H1 (cell line): ENCODE measurements at regions not wholly inside any gene's neighbourhood (a gene's known extent, or its start where the extent isn't known, plus 50 kb on each side); places are given as distances from the start of the nearest gene placed in this dataset.

ENCODE experiments used
- CTCF ChIA-PET: fragments of 300-600 bp; sonication (Branson Sonifier 250); formaldehyde crosslinking; loops from one replicate; lab custom pipeline; 2021; ENCODE audit not compliant: partially characterized antibody; lab: Charles Lee
- POLR2A ChIA-PET: fragments of 300-600 bp; sonication (Branson Sonifier 250); formaldehyde crosslinking; loops from one replicate; lab custom pipeline; 2021; ENCODE audit warnings: inconsistent platforms; ENCODE audit not compliant: partially characterized antibody; lab: Charles Lee
- DNase-seq, 2 experiments: peaks; one replicate each; pipeline versions ENCODE4 v3.0.0 to v3.0.0-alpha.2; 2010 to 2022; ENCODE audit warnings: low spot score in 2 of 2, low read depth in 1 of 2, mixed read lengths in 1 of 2
- FAIRE-seq: peaks from 2 replicates; lab custom pipeline; 2011; peaks lifted over from hg19 to GRCh38; lab: Jason Lieb, UNC
- H2AFZ ChIP-seq: 2 replicates; pipeline ENCODE4 v1.8.1; 2012; ENCODE audit warnings: low read length, inconsistent platforms
- H2AK5ac ChIP-seq: 2 replicates; pipeline ENCODE4 v1.6.1; 2013; ENCODE audit warnings: low read depth, low read length
- H2BK120ac ChIP-seq: replicated peaks from 2 replicates; pipeline ENCODE3; 2013; ENCODE audit warnings: low read depth, low read length, inconsistent platforms
- H2BK12ac ChIP-seq: 2 replicates; pipeline ENCODE4 v1.6.1; 2013; ENCODE audit warnings: low read depth, low read length
- H2BK15ac ChIP-seq: 2 replicates; pipeline ENCODE4 v1.6.1; 2013; ENCODE audit warnings: low read length
- H2BK20ac ChIP-seq: 2 replicates; pipeline ENCODE4 v1.6.1; 2013; ENCODE audit warnings: low read length
- H2BK5ac ChIP-seq: 2 replicates; pipeline ENCODE4 v1.6.1; 2013; ENCODE audit warnings: low read depth, low read length
- H3K14ac ChIP-seq: 2 replicates; pipeline ENCODE4 v1.6.1; 2013; ENCODE audit warnings: inconsistent platforms; ENCODE audit not compliant: insufficient read length
- H3K18ac ChIP-seq: 2 replicates; pipeline ENCODE4 v1.6.1; 2013; ENCODE audit warnings: low read length; ENCODE audit errors: extremely low read depth
- H3K23ac ChIP-seq: 2 replicates; pipeline ENCODE4 v1.6.1; 2013; ENCODE audit warnings: inconsistent platforms; ENCODE audit not compliant: insufficient read length
- H3K23me2 ChIP-seq: 2 replicates; pipeline ENCODE4 v1.6.1; 2013; ENCODE audit warnings: low read depth, low read length
- H3K27ac ChIP-seq: 2 replicates; pipeline ENCODE4 v1.6.1; 2011; ENCODE audit warnings: low read depth, low read length, inconsistent platforms
- H3K27me3 ChIP-seq, 4 experiments: replicated peaks in 1 of 4; 1 replicate in 1 of 4; 2 replicates in 3 of 4; pipeline versions ENCODE4 v1.6.1 to v1.8.1; 2011 to 2013; ENCODE audit warnings: low read length in 3 of 4, mild to moderate bottlenecking in 3 of 4, inconsistent platforms in 2 of 4, mixed read lengths in 2 of 4, moderate library complexity in 1 of 4; ENCODE audit not compliant: control insufficient read depth in 3 of 4, insufficient read depth in 3 of 4; ENCODE audit errors: extremely low read depth in 1 of 4
- H3K36me3 ChIP-seq, 4 experiments: 2 replicates each; pipeline versions ENCODE4 v1.6.1 to v1.8.1; 2011 to 2013; ENCODE audit warnings: mild to moderate bottlenecking in 4 of 4, low read length in 3 of 4, moderate library complexity in 2 of 4, control low read depth in 1 of 4, inconsistent platforms in 1 of 4; ENCODE audit not compliant: insufficient read depth in 4 of 4, control insufficient read depth in 2 of 4
- H3K4ac ChIP-seq: replicated peaks from 2 replicates; pipeline ENCODE3; 2013; ENCODE audit warnings: low read length, low read depth, mixed read lengths, inconsistent platforms; ENCODE audit not compliant: insufficient read length
- H3K4me1 ChIP-seq, 4 experiments: replicated peaks in 1 of 4; 1 replicate in 1 of 4; 2 replicates in 3 of 4; pipeline versions ENCODE4 v1.6.1 to v1.8.1; 2011 to 2013; ENCODE audit warnings: low read length in 3 of 4, inconsistent platforms in 2 of 4, mixed read lengths in 1 of 4; ENCODE audit not compliant: insufficient read depth in 4 of 4, control insufficient read depth in 3 of 4
- H3K4me2 ChIP-seq, 2 experiments: 2 replicates each; pipeline versions ENCODE4 v1.6.1 to v1.8.1; 2011 to 2013; ENCODE audit warnings: low read depth in 2 of 2, low read length in 2 of 2, control low read depth in 1 of 2, inconsistent platforms in 1 of 2, mild to moderate bottlenecking in 1 of 2; ENCODE audit not compliant: insufficient read depth in 1 of 2
- H3K4me3 ChIP-seq, 4 experiments: fragments of 200-600, 300-600 bp in 1 of 4; sonication (generic), shearing (Covaris generic), sonication (Bioruptor Twin) in 1 of 4; 2 replicates each; pipeline versions ENCODE4 v1.5.1 to v1.8.1; 2011 to 2016; ENCODE audit warnings: low read length in 4 of 4, low read depth in 3 of 4, control low read depth in 2 of 4, inconsistent platforms in 2 of 4, mild to moderate bottlenecking in 2 of 4, mixed read lengths in 1 of 4, moderate library complexity in 1 of 4; ENCODE audit not compliant: insufficient read depth in 2 of 4; ENCODE audit errors: extremely low read depth in 1 of 4
- H3K56ac ChIP-seq: replicated peaks from 2 replicates; pipeline ENCODE3; 2013; ENCODE audit warnings: low read depth, mild to moderate bottlenecking, mixed read lengths, low read length, inconsistent platforms; ENCODE audit not compliant: insufficient read length
- H3K79me1 ChIP-seq: 2 replicates; pipeline ENCODE4 v1.6.1; 2013; ENCODE audit warnings: low read depth, low read length, control low read depth
- H3K79me2 ChIP-seq, 2 experiments: 2 replicates each; pipeline versions ENCODE4 v1.6.1 to v1.8.1; 2012 to 2013; ENCODE audit warnings: low read length in 2 of 2, mild to moderate bottlenecking in 2 of 2, inconsistent platforms in 1 of 2; ENCODE audit not compliant: insufficient read depth in 2 of 2, control insufficient read depth in 1 of 2
- H3K9ac ChIP-seq, 4 experiments: replicated peaks in 1 of 4; 1 replicate in 1 of 4; 2 replicates in 3 of 4; pipeline versions ENCODE4 v1.6.1 to v1.8.1; 2011 to 2013; ENCODE audit warnings: low read depth in 3 of 4, low read length in 3 of 4, control low read depth in 2 of 4, mild to moderate bottlenecking in 2 of 4, moderate library complexity in 2 of 4, inconsistent platforms in 1 of 4; ENCODE audit errors: extremely low read depth in 1 of 4
- H3K9me3 ChIP-seq, 2 experiments: 2 replicates each; pipeline versions ENCODE4 v1.6.1 to v1.8.1; 2012 to 2013; ENCODE audit warnings: mild to moderate bottlenecking in 2 of 2, moderate library complexity in 2 of 2, control low read depth in 1 of 2, inconsistent platforms in 1 of 2, low read depth in 1 of 2, low read length in 1 of 2, mixed read lengths in 1 of 2; ENCODE audit not compliant: insufficient read depth in 2 of 2
- H4K20me1 ChIP-seq, 2 experiments: replicated peaks in 1 of 2; 2 replicates each; pipeline versions ENCODE3 to v1.8.1; 2011 to 2013; ENCODE audit warnings: inconsistent platforms in 2 of 2, low read length in 2 of 2, mild to moderate bottlenecking in 1 of 2; ENCODE audit not compliant: insufficient read depth in 2 of 2, control insufficient read depth in 1 of 2
- H4K5ac ChIP-seq: 2 replicates; pipeline ENCODE4 v1.6.1; 2013; ENCODE audit warnings: low read length, low read depth, mixed read lengths, inconsistent platforms; ENCODE audit not compliant: insufficient read length
- H4K8ac ChIP-seq: 2 replicates; pipeline ENCODE4 v1.8.0; 2013; ENCODE audit warnings: mild to moderate bottlenecking, moderate library complexity, low read length, inconsistent platforms; ENCODE audit not compliant: insufficient read depth; ENCODE audit errors: extremely low read depth
- H4K91ac ChIP-seq: replicated peaks from 2 replicates; pipeline ENCODE3; 2013; ENCODE audit warnings: low read length, mixed read lengths, inconsistent platforms; ENCODE audit not compliant: insufficient read length
- BACH1 ChIP-seq: IDR thresholded peaks from 2 replicates; pipeline ENCODE4 v1.6.1; 2012; ENCODE audit warnings: low read length, improper control_type of control experiment
- CREB1 ChIP-seq: IDR thresholded peaks from 2 replicates; pipeline ENCODE4 v1.6.1; 2012; ENCODE audit warnings: inconsistent platforms
- CTCF ChIP-seq, 3 experiments: IDR thresholded peaks; 1 replicate in 2 of 3; 2 replicates in 1 of 3; pipeline versions ENCODE4 v1.5.1 to v1.6.1; 2011; ENCODE audit warnings: low read length in 3 of 3, mild to moderate bottlenecking in 3 of 3, inconsistent platforms in 2 of 3, low read depth in 1 of 3, moderate library complexity in 1 of 3; ENCODE audit not compliant: insufficient read depth in 1 of 3; ENCODE audit errors: control extremely low read depth in 1 of 3
- EGR1 ChIP-seq: IDR thresholded peaks from 2 replicates; pipeline ENCODE4 v1.6.1; 2011; ENCODE audit warnings: low read depth, low read length, borderline replicate concordance
- GTF2F1 ChIP-seq: IDR thresholded peaks from 2 replicates; pipeline ENCODE4 v1.6.1; 2012; ENCODE audit warnings: low read depth, low read length, improper control_type of control experiment, borderline replicate concordance
- POU5F1 ChIP-seq: IDR thresholded peaks from 2 replicates; pipeline ENCODE4 v1.6.1; 2011; ENCODE audit warnings: low read depth, mild to moderate bottlenecking, low read length, moderate library complexity
- RAD21 ChIP-seq, 2 experiments: IDR thresholded peaks in 1 of 2; conservative IDR thresholded peaks in 1 of 2; 2 replicates each; pipeline ENCODE4 v1.6.1; 2011; ENCODE audit warnings: low read depth in 2 of 2, low read length in 2 of 2, improper control_type of control experiment in 1 of 2, inconsistent platforms in 1 of 2, mild to moderate bottlenecking in 1 of 2, moderate library complexity in 1 of 2
- RXRA ChIP-seq: IDR thresholded peaks from 2 replicates; pipeline ENCODE4 v1.6.1; 2011; ENCODE audit warnings: low read depth, mild to moderate bottlenecking, low read length, moderate library complexity; ENCODE audit not compliant: insufficient read depth
- SP4 ChIP-seq: IDR thresholded peaks from 2 replicates; pipeline ENCODE4 v1.6.1; 2012; ENCODE audit warnings: low read length, inconsistent platforms
- TEAD4 ChIP-seq: IDR thresholded peaks from 2 replicates; pipeline ENCODE4 v1.6.1; 2012; ENCODE audit warnings: low read depth, low read length, inconsistent platforms, mixed read lengths
- WGBS, 2 experiments: shearing (Covaris generic) in 1 of 2; methylation state at CpG; one replicate each; pipeline versions ENCODE4 v1.1.6 to v1.1.7; 2013 to 2015; ENCODE audit warnings: low lambda C conversion rate in 2 of 2, mixed read lengths in 2 of 2, inconsistent platforms in 1 of 2, low coverage in 1 of 2, missing lambda C conversion rate in 1 of 2; ENCODE audit not compliant: insufficient replicate concordance in 2 of 2, insufficient coverage in 1 of 2, insufficient read length in 1 of 2; ENCODE audit errors: extremely low coverage in 1 of 2, missing lambda C conversion rate in 1 of 2; 5-methylcytosine and 5-hydroxymethylcytosine counted together

GRCh38 chr13:78137404-78138142 is 218.9 kb upstream of the EDNRB start:
- ChIA-PET CTCF (interaction anchor here (0.6 to 3.4 kb wide), 30 partner anchors 10 to 1148 kb away, joined by 3 to 19 read pairs (median 3); no protein-coding TSS in a partner anchor), POLR2A (interaction anchor here (1.1 kb wide), 1 partner anchor 353 kb away, joined by 3 read pairs; no protein-coding TSS in a partner anchor)
- H2BK12ac ChIP-seq = no peak overlapping the region

More at GRCh38 chr13:78137404-78138142, 218.9 kb upstream of the EDNRB start:
- Histone ChIP-seq H3K4me3 (no peak overlapping the region), H2BK120ac (no peak overlapping the region), H3K14ac (no peak overlapping the region), H3K27me3 (no peaks in the 10 kb centered on the region), H3K56ac (no peak overlapping the region), H4K8ac (no peak overlapping the region), H3K79me2 (no peaks in the 10 kb centered on the region), H2BK15ac (no peak overlapping the region), H3K23ac (no peak overlapping the region), H3K4ac (no peak overlapping the region), H2BK5ac (no peak overlapping the region), H3K27ac (no peak overlapping the region), H4K91ac (no peak overlapping the region), H3K23me2 (no peaks in the 10 kb centered on the region), H4K20me1 (no peaks in the 10 kb centered on the region), H3K18ac (no peak overlapping the region), H3K79me1 (no peaks in the 10 kb centered on the region), H3K4me2 (no peak overlapping the region), H2AK5ac (no peak overlapping the region), H2AFZ (no peak overlapping the region), H4K5ac (no peak overlapping the region), H2BK20ac (no peak overlapping the region), H3K4me1 (peaks cover 0 to 5% (median under 1%) of the 10 kb centered on the region in 4 experiments; a peak in 1 of 7 replicates), H3K9me3 (no peaks in the 10 kb centered on the region), H3K9ac (no peak overlapping the region), H3K36me3 (no peaks in the 10 kb centered on the region)
- DNase-seq (peak; percentile 33 to 57), FAIRE-seq (peak; percentile 91)
- WGBS, 2 experiments = 43% methylated on average over 6 of the region's 6 CpGs; no CpG with 5 or more reads in 1 of the 2 experiments
- TF ChIP-seq RXRA (no peak), SP4 (no peak), EGR1 (peak; percentile 53; the same call in 1 of the 2 replicates), GTF2F1 (no peak), BACH1 (no peak), CREB1 (peak; percentile 20; the same call in 1 of the 2 replicates), RAD21 (IDR thresholded peaks at IDR 0.05 in 1 of 2, conservative IDR thresholded peaks at IDR 0.05 in 1 of 2; ENCODE audit: low read depth in 2 of 2, low read length in 2 of 2) (peak; percentile 89 to 91), TEAD4 (peak; percentile 73), POU5F1 (no peak), CTCF (IDR thresholded peaks at IDR 0.05; ENCODE audit: control extremely low read depth in 1 of 3, insufficient read depth in 1 of 3, low read depth in 1 of 3, low read length in 3 of 3) (peak in 2 of 3 experiments; percentile 58 to 74; a peak in 2 of 4 replicates)
